Right atrium auricular region (tissue), 2 donors: ENCODE measurements at regions not wholly inside any gene's neighbourhood (a gene's known extent, or its start where the extent isn't known, plus 50 kb on each side); places are given as distances from the start of the nearest gene placed in this dataset.

Experiments used
- DNase-seq: peaks from one replicate; pipeline ENCODE4 v3.0.0-alpha.2; 2019; ENCODE audit warnings: low spot score
- H3K27ac ChIP-seq, 2 donors: fragments of 200-600 bp; sonication (generic); 1 replicate in 1 of 2; 2 replicates in 1 of 2; pipeline ENCODE4 v1.5.1; 2016 to 2019
- H3K27me3 ChIP-seq, 2 donors: fragments of 200-600 bp; sonication (generic); one replicate each; pipeline versions ENCODE4 v1.5.1 to v1.6.0; 2017 to 2019
- H3K36me3 ChIP-seq: fragments of 200-600 bp; sonication (generic); one replicate; pipeline ENCODE4 v1.5.1; 2016
- H3K4me1 ChIP-seq, 2 donors: fragments of 200-600 bp; sonication (generic); one replicate each; pipeline versions ENCODE4 v1.5.1 to v1.6.0; 2017 to 2019
- H3K4me3 ChIP-seq, 2 donors: fragments of 200-600 bp; sonication (generic); 1 replicate in 1 of 2; 2 replicates in 1 of 2; pipeline ENCODE4 v1.5.1; 2017 to 2019; ENCODE audit warnings: mild to moderate bottlenecking in 1 of 2, moderate library complexity in 1 of 2
- H3K9me3 ChIP-seq, 2 donors: fragments of 200-600 bp; sonication (generic); one replicate each; pipeline ENCODE4 v1.5.1; 2019
- CTCF ChIP-seq, 2 donors: fragments of 200-600 bp; sonication (generic); IDR thresholded peaks; one replicate each; pipeline ENCODE4 v1.5.1; 2019; ENCODE audit warnings: antibody characterized with exemption in 2 of 2

DNA sequence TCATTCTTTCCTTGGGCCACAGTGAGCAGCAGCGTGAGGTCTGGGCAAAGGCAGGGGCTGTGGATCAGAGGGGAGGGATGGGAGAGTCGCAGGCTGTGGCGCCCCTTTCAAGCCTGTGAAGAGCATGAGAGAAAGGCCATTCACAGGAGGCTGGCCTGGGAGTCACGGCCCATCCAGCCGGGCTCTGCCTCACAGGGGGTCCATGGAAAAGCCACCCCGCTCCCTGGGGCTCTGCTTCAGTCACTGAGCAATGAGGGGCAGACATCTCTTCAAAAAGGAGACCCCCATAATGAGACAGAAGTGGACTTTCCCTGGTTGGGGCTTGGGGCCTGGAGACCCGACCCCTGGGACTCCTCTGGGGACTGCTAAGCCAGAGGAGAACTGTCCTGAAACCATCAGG is 117.0 kb upstream of the GSC start:
- H3K4me3 ChIP-seq, result no peak overlapping the region
- no peak for DNase-seq
- no peaks in the 10 kb centered on the region for H3K9me3 ChIP-seq
- no peaks in the 10 kb centered on the region for H3K27me3 ChIP-seq
- H3K36me3 ChIP-seq, result no peaks in the 10 kb centered on the region
- H3K4me1 ChIP-seq, result no peaks in the 10 kb centered on the region
- H3K27ac ChIP-seq, result no peak overlapping the region
- no peak for TF ChIP-seq CTCF (IDR thresholded peaks at IDR 0.05)

DNA sequence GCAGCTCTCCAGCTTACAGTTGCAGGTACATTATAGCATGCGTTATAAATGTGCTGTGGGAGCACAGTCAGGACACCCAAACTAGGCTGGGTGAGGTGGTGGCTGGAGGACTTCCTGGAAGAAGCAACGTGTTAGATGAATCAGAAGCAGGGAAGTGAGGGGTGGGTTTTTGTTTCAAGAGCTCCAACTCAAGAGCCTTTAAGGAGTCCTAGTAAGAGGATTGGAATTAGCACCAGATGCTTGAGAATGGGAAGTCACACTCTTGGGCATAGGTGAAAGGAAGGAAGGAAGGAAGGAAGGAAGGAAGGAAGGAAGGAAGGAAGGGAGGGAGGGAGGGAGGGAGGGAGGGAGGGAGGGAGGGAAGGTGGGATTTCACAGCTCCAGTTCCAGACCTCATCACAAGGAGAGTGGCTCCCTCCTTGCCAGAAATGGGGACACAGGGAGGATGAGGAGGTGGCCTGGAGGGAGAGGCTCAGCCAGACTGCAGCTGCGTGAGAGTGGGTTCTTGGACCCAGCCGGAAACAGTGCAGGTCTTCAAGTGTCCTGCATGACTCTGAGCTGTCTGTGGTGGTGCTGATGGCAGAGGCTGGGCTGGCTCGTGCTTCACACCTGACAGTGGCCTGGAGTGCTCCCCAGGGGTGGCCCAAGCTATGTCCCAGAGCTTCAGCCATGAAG is 115.7 kb upstream of the GSC start:
- no peak overlapping the region for H3K27ac ChIP-seq
- no peak overlapping the region for H3K4me3 ChIP-seq
- no peaks in the 10 kb centered on the region for H3K27me3 ChIP-seq
- no peaks in the 10 kb centered on the region for H3K9me3 ChIP-seq
- no peak for DNase-seq
- H3K4me1 ChIP-seq, result no peaks in the 10 kb centered on the region
- no peaks in the 10 kb centered on the region for H3K36me3 ChIP-seq
- TF ChIP-seq CTCF (IDR thresholded peaks at IDR 0.05), result no peak

DNA sequence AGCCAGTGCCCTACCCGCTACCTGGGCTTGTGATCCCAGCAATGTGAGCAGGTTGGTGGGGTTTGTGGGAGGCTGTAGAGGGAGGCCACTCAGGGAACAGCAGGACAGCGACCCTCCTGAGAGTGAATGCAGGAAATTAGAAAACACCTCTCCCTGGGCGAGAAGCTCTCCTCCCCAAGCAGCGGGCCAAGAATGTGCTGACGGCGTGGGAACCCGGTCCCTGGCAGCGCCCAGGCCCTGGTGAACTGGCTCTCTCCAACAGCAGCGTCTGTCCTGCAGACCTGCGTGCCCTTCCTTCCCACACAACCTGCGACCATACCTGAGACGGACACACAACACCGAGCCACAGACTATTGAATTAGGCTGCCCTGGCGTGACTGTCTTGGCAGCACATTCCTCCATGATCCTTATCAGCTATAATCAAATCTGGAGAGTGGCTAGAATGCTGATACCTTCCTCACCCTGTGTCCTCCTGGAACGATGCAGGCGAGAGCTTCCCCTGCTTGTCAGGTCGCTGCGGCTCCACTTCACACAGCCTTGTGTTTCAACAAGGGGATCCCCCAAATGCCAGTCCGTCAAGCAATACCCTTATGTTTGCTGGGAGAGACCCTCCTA is 114.8 kb upstream of the GSC start:
- no peak overlapping the region for H3K4me3 ChIP-seq
- no peak for DNase-seq
- no peak for TF ChIP-seq CTCF (IDR thresholded peaks at IDR 0.05)
- no peaks in the 10 kb centered on the region for H3K4me1 ChIP-seq
- no peaks in the 10 kb centered on the region for H3K9me3 ChIP-seq
- H3K27me3 ChIP-seq, result no peaks in the 10 kb centered on the region
- no peak overlapping the region for H3K27ac ChIP-seq
- no peaks in the 10 kb centered on the region for H3K36me3 ChIP-seq

GRCh38 chr14:94882401-94882800 is 112.5 kb upstream of the GSC start:
- no peaks in the 10 kb centered on the region for H3K27me3 ChIP-seq
- TF ChIP-seq CTCF (IDR thresholded peaks at IDR 0.05), result no peak
- no peaks in the 10 kb centered on the region for H3K4me1 ChIP-seq
- no peak overlapping the region for H3K4me3 ChIP-seq
- H3K36me3 ChIP-seq, result no peaks in the 10 kb centered on the region
- H3K27ac ChIP-seq, result no peak overlapping the region
- H3K9me3 ChIP-seq, result no peaks in the 10 kb centered on the region
- no peak for DNase-seq

GRCh38 chr14:94880876-94881275 is 111.0 kb upstream of the GSC start:
- DNase-seq, result no peak
- no peaks in the 10 kb centered on the region for H3K4me1 ChIP-seq
- no peak overlapping the region for H3K27ac ChIP-seq
- no peaks in the 10 kb centered on the region for H3K36me3 ChIP-seq
- no peak for TF ChIP-seq CTCF (IDR thresholded peaks at IDR 0.05)
- H3K9me3 ChIP-seq, result no peaks in the 10 kb centered on the region
- H3K4me3 ChIP-seq, result no peak overlapping the region
- H3K27me3 ChIP-seq, result no peaks in the 10 kb centered on the region

DNA sequence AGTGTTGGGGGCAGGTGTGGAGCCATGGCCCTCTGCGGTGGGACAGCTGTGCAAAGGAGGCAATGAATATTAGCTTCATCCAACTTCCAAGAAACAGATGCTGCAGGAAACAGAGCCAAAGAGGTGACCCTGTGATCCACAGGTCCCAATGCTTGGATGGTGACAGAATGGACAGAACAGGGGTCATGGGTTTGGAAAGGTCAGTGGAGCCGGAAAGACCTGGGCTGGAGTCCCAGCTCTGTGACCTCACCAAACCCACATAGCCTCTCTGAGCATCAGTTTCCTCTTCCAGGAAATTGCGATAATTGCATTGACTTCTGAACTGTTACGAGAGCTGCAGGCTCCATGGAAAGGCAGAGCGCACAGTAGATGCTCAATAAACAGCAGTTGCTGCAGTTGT is 110.2 kb upstream of the GSC start:
- Histone ChIP-seq H3K27ac (no peak overlapping the region), H3K4me1 (no peaks in the 10 kb centered on the region), H3K9me3 (no peaks in the 10 kb centered on the region), H3K36me3 (no peaks in the 10 kb centered on the region), H3K4me3 (no peak overlapping the region), H3K27me3 (no peaks in the 10 kb centered on the region)
- no peak for TF ChIP-seq CTCF (IDR thresholded peaks at IDR 0.05)
- no peak for DNase-seq
